ENCODE measurements at regions not wholly inside any gene's neighbourhood (a gene's known extent, or its start where the extent isn't known, plus 50 kb on each side); places are given as distances from the start of the nearest gene placed in this dataset.

DNA sequence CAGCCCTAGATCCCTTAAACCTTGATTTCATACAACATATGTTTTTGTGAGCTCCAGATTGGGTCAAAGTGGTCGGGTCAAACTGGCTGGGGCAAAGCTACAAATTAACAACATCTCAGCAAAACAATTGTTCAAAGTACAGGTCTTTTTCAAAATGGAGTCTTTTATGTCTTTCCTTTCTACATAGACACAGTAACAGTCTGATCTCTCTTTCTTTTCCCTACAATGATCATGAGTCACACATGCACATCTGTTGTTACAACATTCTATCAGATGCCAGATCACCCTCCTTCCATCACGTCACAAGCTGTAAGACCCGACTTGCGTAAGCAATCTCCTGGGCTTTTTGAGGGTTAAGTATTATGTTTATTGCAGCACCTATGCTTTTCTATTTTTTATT, 55.1 kb downstream of the RHOB start:
- ChIA-PET POLR2A (interaction anchor here (1.0 kb wide), 1 partner anchor 55 kb away, joined by 3 read pairs; the partner anchor contains the start of gene RHOB), CTCF (ENCODE audit: low intra/inter-chr PET ratio, low total read pairs) (no interaction called here)
- H3K9me3 ChIP-seq (ENCODE audit: low read length): no peaks in the 10 kb centered on the region
- intact Hi-C loops (cut with micrococcal nuclease; ENCODE audit: unreplicated experiment) (no loop called here), in situ Hi-C loops (cut with HindIII; ENCODE audit: extremely low pct_ligation_motif_present, low pct_unique_long_range_greater_than_20kb) (no loop called here)
- no peak overlapping the region for H3K4me3 ChIP-seq (replicated peaks in 1 of 3; ENCODE audit: insufficient read depth in 1 of 3, low read depth in 2 of 3, low read length in 3 of 3)
- H3K4me2 ChIP-seq (ENCODE audit: low read depth, low read length): no peak overlapping the region
- H3K9ac ChIP-seq (ENCODE audit: insufficient read depth, low read depth, low read length): no peak overlapping the region
- no peaks in the 10 kb centered on the region for H3K79me2 ChIP-seq (ENCODE audit: insufficient read depth, low read length)
- H3K27ac ChIP-seq (ENCODE audit: extremely low read length, insufficient read depth, low read length): no peak overlapping the region
- ATAC-seq: no peak
- no TSS peak for BruUV-seq (replicated peaks)
- H3K27me3 ChIP-seq (ENCODE audit: control insufficient read depth in 1 of 2, insufficient read depth in 2 of 2, low read length in 2 of 2): no peaks in the 10 kb centered on the region
- WGBS (ENCODE audit: low lambda C conversion rate): 62% methylated on average over 4 of the region's 4 CpGs
- H4K20me1 ChIP-seq (ENCODE audit: insufficient read depth, low read length): no peaks in the 10 kb centered on the region
- no peak for DNase-seq (ENCODE audit: low spot score)
- H3K4me1 ChIP-seq (ENCODE audit: insufficient read depth, low read length): peaks cover 37% of the 10 kb centered on the region
- no peak for FAIRE-seq
- no peaks in the 10 kb centered on the region for H3K36me3 ChIP-seq (replicated peaks in 1 of 2; ENCODE audit: control insufficient read depth in 1 of 2, insufficient read depth in 2 of 2, low read length in 2 of 2)
- H2AFZ ChIP-seq (ENCODE audit: low read length): no peak overlapping the region
- TF ChIP-seq MAZ (IDR thresholded peaks at IDR 0.05; ENCODE audit: borderline replicate concordance, low read depth, low read length) (no peak), MAZ (CRISPR knock-in tag; IDR thresholded peaks at IDR 0.05; ENCODE audit: low read depth) (no peak), SOX13 (IDR thresholded peaks at IDR 0.05) (no peak), SOX13 (CRISPR knock-in tag; conservative IDR thresholded peaks at IDR 0.05 in 1 of 2, IDR thresholded peaks at IDR 0.05 in 1 of 2) (no peak), SRY (CRISPR knock-in tag; IDR thresholded peaks at IDR 0.05) (no peak), CREB1 (IDR thresholded peaks at IDR 0.05) (0 out of 2 replicates have a peak, but pooled peaks have one; percentile 5), CREB1 (CRISPR knock-in tag; IDR thresholded peaks at IDR 0.05) (no peak), SATB2 (CRISPR knock-in tag; IDR thresholded peaks at IDR 0.05) (no peak), FOSL2 (CRISPR knock-in tag; IDR thresholded peaks at IDR 0.05) (0 out of 2 replicates have a peak, but pooled peaks have one; percentile 12), FOSL1 (CRISPR knock-in tag; IDR thresholded peaks at IDR 0.05; ENCODE audit: borderline replicate concordance) (no peak), PITX1 (CRISPR knock-in tag; IDR thresholded peaks at IDR 0.05) (no peak)
- TF ChIP-seq, protein P1, sequence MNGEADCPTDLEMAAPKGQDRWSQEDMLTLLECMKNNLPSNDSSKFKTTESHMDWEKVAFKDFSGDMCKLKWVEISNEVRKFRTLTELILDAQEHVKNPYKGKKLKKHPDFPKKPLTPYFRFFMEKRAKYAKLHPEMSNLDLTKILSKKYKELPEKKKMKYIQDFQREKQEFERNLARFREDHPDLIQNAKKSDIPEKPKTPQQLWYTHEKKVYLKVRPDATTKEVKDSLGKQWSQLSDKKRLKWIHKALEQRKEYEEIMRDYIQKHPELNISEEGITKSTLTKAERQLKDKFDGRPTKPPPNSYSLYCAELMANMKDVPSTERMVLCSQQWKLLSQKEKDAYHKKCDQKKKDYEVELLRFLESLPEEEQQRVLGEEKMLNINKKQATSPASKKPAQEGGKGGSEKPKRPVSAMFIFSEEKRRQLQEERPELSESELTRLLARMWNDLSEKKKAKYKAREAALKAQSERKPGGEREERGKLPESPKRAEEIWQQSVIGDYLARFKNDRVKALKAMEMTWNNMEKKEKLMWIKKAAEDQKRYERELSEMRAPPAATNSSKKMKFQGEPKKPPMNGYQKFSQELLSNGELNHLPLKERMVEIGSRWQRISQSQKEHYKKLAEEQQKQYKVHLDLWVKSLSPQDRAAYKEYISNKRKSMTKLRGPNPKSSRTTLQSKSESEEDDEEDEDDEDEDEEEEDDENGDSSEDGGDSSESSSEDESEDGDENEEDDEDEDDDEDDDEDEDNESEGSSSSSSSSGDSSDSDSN (CRISPR knock-in tag; IDR thresholded peaks at IDR 0.05): no peak
- TF ChIP-seq, protein P2, sequence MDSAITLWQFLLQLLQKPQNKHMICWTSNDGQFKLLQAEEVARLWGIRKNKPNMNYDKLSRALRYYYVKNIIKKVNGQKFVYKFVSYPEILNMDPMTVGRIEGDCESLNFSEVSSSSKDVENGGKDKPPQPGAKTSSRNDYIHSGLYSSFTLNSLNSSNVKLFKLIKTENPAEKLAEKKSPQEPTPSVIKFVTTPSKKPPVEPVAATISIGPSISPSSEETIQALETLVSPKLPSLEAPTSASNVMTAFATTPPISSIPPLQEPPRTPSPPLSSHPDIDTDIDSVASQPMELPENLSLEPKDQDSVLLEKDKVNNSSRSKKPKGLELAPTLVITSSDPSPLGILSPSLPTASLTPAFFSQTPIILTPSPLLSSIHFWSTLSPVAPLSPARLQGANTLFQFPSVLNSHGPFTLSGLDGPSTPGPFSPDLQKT (CRISPR knock-in tag; IDR thresholded peaks at IDR 0.05; ENCODE audit: borderline replicate concordance): no peak
- TF ChIP-seq, protein P3, sequence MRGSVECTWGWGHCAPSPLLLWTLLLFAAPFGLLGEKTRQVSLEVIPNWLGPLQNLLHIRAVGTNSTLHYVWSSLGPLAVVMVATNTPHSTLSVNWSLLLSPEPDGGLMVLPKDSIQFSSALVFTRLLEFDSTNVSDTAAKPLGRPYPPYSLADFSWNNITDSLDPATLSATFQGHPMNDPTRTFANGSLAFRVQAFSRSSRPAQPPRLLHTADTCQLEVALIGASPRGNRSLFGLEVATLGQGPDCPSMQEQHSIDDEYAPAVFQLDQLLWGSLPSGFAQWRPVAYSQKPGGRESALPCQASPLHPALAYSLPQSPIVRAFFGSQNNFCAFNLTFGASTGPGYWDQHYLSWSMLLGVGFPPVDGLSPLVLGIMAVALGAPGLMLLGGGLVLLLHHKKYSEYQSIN (CRISPR knock-in tag; IDR thresholded peaks at IDR 0.05; ENCODE audit: borderline replicate concordance): no peak
- TF ChIP-seq, protein P4, sequence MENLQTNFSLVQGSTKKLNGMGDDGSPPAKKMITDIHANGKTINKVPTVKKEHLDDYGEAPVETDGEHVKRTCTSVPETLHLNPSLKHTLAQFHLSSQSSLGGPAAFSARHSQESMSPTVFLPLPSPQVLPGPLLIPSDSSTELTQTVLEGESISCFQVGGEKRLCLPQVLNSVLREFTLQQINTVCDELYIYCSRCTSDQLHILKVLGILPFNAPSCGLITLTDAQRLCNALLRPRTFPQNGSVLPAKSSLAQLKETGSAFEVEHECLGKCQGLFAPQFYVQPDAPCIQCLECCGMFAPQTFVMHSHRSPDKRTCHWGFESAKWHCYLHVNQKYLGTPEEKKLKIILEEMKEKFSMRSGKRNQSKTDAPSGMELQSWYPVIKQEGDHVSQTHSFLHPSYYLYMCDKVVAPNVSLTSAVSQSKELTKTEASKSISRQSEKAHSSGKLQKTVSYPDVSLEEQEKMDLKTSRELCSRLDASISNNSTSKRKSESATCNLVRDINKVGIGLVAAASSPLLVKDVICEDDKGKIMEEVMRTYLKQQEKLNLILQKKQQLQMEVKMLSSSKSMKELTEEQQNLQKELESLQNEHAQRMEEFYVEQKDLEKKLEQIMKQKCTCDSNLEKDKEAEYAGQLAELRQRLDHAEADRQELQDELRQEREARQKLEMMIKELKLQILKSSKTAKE (CRISPR knock-in tag; IDR thresholded peaks at IDR 0.05; ENCODE audit: borderline replicate concordance): no peak

Measured in HepG2 (cell line).